H1 (cell line): ENCODE measurements at regions not wholly inside any gene's neighbourhood (a gene's known extent, or its start where the extent isn't known, plus 50 kb on each side); places are given as distances from the start of the nearest gene placed in this dataset.

ENCODE experiments used
- CEBPB ChIP-seq: IDR thresholded peaks from 2 replicates; pipeline ENCODE4 v1.6.1; 2012; ENCODE audit warnings: low read depth, low read length
- CHD7 ChIP-seq: fragments of 300-600 bp; sonication (generic); IDR thresholded peaks from 2 replicates; pipeline ENCODE4 v1.7.1; 2012; ENCODE audit warnings: low read length, moderate library complexity, mild to moderate bottlenecking, inconsistent platforms; ENCODE audit not compliant: insufficient replicate concordance
- FOSL1 ChIP-seq: IDR thresholded peaks from 2 replicates; pipeline ENCODE4 v1.6.1; 2011; ENCODE audit warnings: mild to moderate bottlenecking, low read depth, low read length, moderate library complexity; ENCODE audit not compliant: insufficient read depth
- POLR2A ChIP-seq, 2 experiments: IDR thresholded peaks; 1 replicate in 1 of 2; 2 replicates in 1 of 2; pipeline ENCODE4 v1.6.1; 2011; ENCODE audit warnings: low read depth in 2 of 2, low read length in 2 of 2, mild to moderate bottlenecking in 2 of 2; ENCODE audit errors: control extremely low read depth in 1 of 2
- POLR2AphosphoS5 ChIP-seq: IDR thresholded peaks from 2 replicates; pipeline ENCODE4 v1.6.1; 2011; ENCODE audit warnings: low read depth, low read length
- POU5F1 ChIP-seq: IDR thresholded peaks from 2 replicates; pipeline ENCODE4 v1.6.1; 2011; ENCODE audit warnings: low read depth, mild to moderate bottlenecking, low read length, moderate library complexity
- SAP30 ChIP-seq: fragments of 300-600 bp; sonication (generic); IDR thresholded peaks from 2 replicates; pipeline ENCODE4 v1.7.1; 2012; ENCODE audit warnings: low read length, moderate library complexity, mild to moderate bottlenecking, inconsistent platforms; ENCODE audit not compliant: insufficient read depth, insufficient replicate concordance
- TAF7 ChIP-seq: optimal IDR thresholded peaks from 2 replicates; pipeline ENCODE3; 2011; ENCODE audit warnings: low read depth, mild to moderate bottlenecking, inconsistent platforms, low read length, moderate library complexity, borderline replicate concordance

GRCh38 chr2:139079311-139079710, 299.1 kb upstream of the NXPH2 start (continued):
- TF ChIP-seq CHD7 (no peak), POU5F1 (no peak), CEBPB (no peak), POLR2AphosphoS5 (no peak), FOSL1 (no peak), POLR2A (IDR thresholded peaks at IDR 0.05; ENCODE audit: control extremely low read depth in 1 of 2, low read depth in 2 of 2, low read length in 2 of 2) (no peak), TAF7 (no peak), SAP30 (no peak)
